ENCODE measurements at regions not wholly inside any gene's neighbourhood (a gene's known extent, or its start where the extent isn't known, plus 50 kb on each side); places are given as distances from the start of the nearest gene placed in this dataset.

DNA sequence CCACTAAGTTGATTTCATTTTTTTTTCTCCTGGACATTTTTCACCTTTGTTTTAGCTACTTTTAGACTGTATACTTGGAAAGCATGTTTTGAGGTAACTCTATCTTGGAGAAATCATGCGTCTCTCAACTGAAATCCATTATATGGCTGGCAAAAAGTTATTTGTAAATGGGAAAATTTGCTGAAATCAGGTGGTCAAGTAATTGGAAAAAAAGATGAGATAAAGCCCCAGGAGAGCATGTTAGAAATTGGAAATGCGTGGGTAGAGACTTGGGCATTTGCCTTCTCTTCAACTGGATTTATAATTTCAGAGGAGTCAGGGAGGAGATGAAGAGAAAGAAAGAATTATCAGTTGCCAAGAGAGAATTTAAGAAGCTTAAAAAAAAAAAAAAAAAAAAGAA, 217.1 kb upstream of the MAP3K7 start:
- Histone ChIP-seq H3K79me1 (ENCODE audit: insufficient read depth, low read depth, low read length, poor library complexity, severe bottlenecking) (no peaks in the 10 kb centered on the region), H3K56ac (ENCODE audit: insufficient read length, low read depth, low read length) (no peak overlapping the region), H3K4me1 (ENCODE audit: insufficient read depth, low read length) (peaks cover 7% of the 10 kb centered on the region; the same call in 1 of the 2 replicates), H3K18ac (ENCODE audit: insufficient read length, low read depth, low read length) (no peak overlapping the region), H3K4me2 (ENCODE audit: insufficient read depth, insufficient read length, low read length) (no peak overlapping the region), H3K14ac (ENCODE audit: insufficient read depth, low read length) (no peak overlapping the region), H2AK5ac (ENCODE audit: insufficient read length, low read length) (no peak overlapping the region), H3K27ac (ENCODE audit: insufficient read length, low read depth, low read length) (no peak overlapping the region), H3K79me2 (ENCODE audit: insufficient read depth, low read length) (no peaks in the 10 kb centered on the region), H4K8ac (replicated peaks; ENCODE audit: insufficient read length, low read depth, low read length) (no peak overlapping the region), H3K9ac (ENCODE audit: extremely low read depth, insufficient read length, low read length) (no peak overlapping the region), H2AFZ (ENCODE audit: low read length) (no peak overlapping the region), H2BK5ac (ENCODE audit: insufficient read length, low read length) (no peak overlapping the region), H3K4ac (ENCODE audit: low read depth, low read length) (no peak overlapping the region), H4K20me1 (ENCODE audit: control insufficient read depth, insufficient read depth, insufficient read length) (no peaks in the 10 kb centered on the region), H2BK12ac (ENCODE audit: insufficient read length, low read depth, low read length) (no peak overlapping the region), H3K23ac (ENCODE audit: insufficient read length, low read depth, low read length) (no peak overlapping the region), H3K27me3 (ENCODE audit: insufficient read depth, low read length) (no peaks in the 10 kb centered on the region), H3K23me2 (ENCODE audit: insufficient read length, low read depth, low read length, poor library complexity, severe bottlenecking) (no peaks in the 10 kb centered on the region), H2BK120ac (ENCODE audit: low read depth, low read length, poor library complexity, severe bottlenecking) (no peak overlapping the region), H4K91ac (ENCODE audit: insufficient read length, low read depth, low read length) (no peak overlapping the region), H3T11ph (ENCODE audit: low read length) (no peak overlapping the region), H4K5ac (ENCODE audit: insufficient read length, low read depth, low read length) (no peak overlapping the region), H3K9me3 (ENCODE audit: control insufficient read depth, low read depth, low read length) (no peaks in the 10 kb centered on the region), H2BK20ac (ENCODE audit: low read depth, low read length, poor library complexity, severe bottlenecking) (no peak overlapping the region), H2BK15ac (ENCODE audit: low read depth, low read length) (no peak overlapping the region)
- WGBS (ENCODE audit: extremely low coverage, insufficient read length, low lambda C conversion rate) = no CpG with 5 or more reads among the region's 2 CpGs
- TF ChIP-seq, protein P1, sequence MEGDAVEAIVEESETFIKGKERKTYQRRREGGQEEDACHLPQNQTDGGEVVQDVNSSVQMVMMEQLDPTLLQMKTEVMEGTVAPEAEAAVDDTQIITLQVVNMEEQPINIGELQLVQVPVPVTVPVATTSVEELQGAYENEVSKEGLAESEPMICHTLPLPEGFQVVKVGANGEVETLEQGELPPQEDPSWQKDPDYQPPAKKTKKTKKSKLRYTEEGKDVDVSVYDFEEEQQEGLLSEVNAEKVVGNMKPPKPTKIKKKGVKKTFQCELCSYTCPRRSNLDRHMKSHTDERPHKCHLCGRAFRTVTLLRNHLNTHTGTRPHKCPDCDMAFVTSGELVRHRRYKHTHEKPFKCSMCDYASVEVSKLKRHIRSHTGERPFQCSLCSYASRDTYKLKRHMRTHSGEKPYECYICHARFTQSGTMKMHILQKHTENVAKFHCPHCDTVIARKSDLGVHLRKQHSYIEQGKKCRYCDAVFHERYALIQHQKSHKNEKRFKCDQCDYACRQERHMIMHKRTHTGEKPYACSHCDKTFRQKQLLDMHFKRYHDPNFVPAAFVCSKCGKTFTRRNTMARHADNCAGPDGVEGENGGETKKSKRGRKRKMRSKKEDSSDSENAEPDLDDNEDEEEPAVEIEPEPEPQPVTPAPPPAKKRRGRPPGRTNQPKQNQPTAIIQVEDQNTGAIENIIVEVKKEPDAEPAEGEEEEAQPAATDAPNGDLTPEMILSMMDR (conservative IDR thresholded peaks at IDR 0.05) = no peak
- Mint-ChIP-seq H3K4me3 (no peak overlapping the region), H3K36me3 (ENCODE audit: insufficient read depth in 1 of 3, low read depth in 3 of 3) (no peaks in the 10 kb centered on the region), H3K27me3 (ENCODE audit: low read depth) (no peaks in the 10 kb centered on the region), H3K4me1 (peaks cover 23 to 28% of the 10 kb centered on the region in 2 experiments), H3K9me3 (no peaks in the 10 kb centered on the region; a peak in 1 of 5 replicates), H3K27ac (no peak overlapping the region)
- DNase-seq = no peak

Data from H9 (cell line).